GM18498 (cell line): ENCODE measurements at regions not wholly inside any gene's neighbourhood (a gene's known extent, or its start where the extent isn't known, plus 50 kb on each side); places are given as distances from the start of the nearest gene placed in this dataset.
"Not testable (repeated sequence)": the region's sequence is repeated elsewhere in the genome, so short reads cannot be mapped to it uniquely, and the experiment has no call there.

Experiments used
- ATAC-seq: cut with Tn5 transposase; IDR thresholded peaks from one replicate; pipeline ENCODE4 v1.9.1; 2021; ENCODE audit warnings: mild to moderate bottlenecking, moderate library complexity; ENCODE audit not compliant: unreplicated experiment

DNA sequence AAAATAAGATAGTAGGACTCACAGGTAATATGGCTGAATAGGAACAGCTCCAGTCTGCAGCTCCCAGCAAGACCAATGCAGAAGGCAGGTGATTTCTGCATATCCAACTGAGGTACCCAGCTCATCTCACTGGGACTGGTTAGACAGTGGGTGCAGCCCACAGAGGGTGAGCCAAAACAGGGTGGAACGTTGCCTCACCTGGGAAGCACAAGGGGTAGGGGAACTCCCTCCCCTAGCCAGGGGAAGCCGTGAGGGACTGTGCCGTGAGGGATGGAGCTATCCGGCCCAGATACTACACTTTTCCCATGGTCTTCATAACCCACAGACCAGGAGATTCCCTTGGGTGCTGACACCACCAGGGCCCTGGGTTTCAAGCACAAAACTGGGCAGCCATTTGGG is 114.8 kb upstream of the GNAI1 start:
- ATAC-seq = not testable (repeated sequence)

DNA sequence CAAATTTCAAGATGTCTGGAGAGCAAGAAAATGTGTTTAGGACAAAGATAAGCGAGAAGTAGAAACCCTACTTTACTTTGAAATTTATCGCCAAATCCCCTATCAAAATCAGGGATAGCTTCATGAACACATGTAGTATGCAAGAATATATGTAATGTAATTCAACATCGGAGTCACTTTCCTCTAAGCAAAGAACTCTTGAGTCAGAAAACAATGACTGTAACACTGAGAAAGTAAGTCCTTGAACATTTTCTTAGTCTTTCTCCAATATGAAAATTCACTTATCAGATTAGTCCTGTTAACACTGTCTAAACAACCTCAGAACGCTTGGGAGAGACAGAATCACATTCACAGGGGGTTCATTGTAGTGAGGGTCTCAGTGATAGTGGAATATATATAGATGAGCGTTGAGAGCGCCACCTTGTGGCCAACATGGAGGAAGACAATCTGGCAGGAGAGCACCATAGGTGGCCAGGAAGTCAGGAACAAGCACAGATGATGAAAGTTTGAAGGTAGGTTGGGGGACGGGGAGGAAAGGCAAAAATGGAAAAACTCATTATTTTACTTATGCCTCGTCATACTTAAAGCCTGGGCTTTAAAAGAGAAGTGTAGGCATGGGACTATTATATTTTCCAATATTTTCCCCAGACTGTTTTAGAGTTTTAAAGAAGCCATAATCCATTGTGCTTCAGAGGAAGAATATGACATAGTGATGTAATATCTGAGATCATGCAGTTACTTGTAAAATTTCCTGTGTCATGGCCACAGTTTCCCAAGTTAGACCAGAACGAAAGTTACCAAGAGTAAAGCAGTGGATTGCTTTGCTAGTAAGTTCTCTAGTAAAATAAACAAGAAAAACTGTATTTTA is 115.5 kb upstream of the GNAI1 start:
- ATAC-seq = peak; percentile 98

DNA sequence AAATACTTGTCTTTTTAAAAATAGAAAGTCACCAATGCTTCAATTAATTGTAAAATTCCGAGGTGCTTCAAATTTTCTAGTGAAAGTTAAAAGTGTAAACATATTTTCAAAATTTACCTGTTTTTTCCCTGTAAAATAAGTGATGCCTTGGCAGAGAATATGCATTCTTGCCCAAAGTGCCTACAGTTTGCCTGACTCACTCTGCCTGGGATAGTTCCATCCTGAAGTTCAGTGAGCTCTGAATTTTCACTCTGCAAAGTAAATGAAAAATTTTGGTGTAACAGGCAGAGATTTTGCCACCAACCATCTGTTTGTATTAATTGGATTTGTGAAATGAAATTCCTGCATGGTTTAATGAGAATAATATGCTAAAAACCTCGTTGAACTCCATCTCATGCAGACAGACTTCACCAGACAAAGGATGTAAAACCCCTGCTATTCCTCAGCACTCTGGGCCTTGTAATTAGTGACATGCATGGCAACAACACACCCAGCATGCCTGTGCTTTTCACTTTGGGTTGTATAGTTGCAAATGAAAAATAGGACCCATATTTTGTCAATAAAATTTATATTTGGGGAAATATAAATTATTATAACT is 117.4 kb upstream of the GNAI1 start:
- no peak for ATAC-seq

DNA sequence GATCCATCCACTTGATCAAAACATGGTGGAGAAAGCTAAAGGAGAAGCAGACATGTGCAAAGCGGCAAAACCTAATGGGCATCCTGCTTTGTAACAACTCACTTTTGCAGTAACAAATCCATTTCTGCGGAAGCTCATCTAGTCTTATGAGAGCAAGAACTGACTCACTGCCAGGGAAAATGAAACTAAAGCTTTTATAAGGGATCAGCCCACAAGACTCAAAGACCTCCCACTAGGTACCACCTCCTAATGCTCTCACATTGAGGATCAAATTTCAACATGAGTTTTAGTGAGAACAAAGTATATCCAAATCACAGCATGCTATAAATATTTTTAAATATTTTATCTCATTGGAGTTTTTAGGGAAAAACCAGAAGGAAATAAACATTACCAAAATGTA is 120.1 kb upstream of the GNAI1 start:
- ATAC-seq = no peak

DNA sequence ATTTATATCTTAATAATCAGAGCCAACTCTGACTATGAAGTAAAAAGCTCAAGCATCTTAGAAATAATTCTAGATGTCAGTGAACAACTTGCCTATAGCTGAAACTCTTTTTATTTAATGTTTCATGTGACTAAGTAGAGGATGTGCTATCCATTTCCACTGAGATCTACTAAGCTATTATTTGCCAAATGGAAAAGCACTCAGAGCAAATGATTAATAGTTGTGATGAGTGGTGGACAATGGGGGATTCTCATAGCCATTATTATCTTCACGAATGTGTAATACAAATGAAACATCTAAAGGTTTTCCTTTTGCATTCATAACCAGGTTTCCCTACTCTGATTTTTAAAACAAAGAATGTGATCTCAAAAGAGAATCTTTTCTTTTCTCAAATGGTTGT is 126.6 kb upstream of the GNAI1 start:
- no peak for ATAC-seq

DNA sequence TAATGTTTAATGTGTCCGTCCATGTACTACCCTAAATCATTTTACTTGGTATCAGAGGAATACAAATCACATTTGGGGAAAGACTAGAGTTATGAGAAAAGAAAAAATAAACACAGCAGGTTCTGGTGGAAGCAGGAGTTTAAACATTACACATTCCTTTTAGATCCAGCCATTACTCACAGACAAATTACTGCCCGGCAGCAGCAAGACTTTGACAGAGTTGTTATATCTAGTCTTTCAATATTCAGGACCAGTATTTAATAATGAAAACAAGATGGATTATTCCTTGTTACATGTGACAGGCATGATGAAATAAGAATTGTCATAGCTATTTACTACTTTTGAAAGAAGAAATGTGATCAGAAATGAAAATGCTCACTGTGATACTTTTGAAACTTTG is 131.8 kb upstream of the GNAI1 start:
- no peak for ATAC-seq

DNA sequence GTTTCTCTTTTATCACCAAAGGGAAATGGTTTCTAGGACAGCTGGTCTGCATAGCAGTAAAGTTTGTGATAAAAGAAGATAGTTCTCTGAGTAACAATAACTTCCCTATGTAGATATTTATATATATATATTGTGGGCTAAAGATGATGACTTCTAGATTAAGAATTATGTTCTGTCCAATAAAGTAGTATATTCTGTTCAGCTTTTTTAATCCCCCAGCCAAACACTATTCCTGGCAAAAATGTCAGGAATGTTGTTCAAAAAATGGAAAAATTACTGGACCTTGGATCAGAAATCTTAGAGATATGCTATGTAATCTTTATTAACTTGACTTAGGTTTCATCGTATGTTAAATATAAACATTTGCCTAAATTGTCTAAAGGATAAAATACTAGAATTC is 136.3 kb upstream of the GNAI1 start:
- no peak for ATAC-seq

DNA sequence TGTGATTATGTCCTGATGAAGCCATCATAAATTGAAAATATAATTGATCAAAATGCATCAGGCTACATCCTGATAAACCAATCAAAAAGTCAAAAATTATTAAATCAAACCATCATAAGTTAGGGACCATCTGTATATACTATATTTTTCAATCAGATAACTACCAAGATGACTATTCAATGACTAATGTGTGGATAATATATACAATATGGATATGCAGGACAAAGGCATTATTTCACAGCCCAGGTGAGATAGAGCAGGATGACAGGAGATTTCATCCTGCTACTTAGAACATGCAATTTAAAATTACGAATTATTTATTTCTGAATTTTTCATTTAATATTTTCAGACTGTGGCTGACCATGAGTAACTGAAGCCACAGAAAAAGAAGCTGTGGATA is 137.3 kb upstream of the GNAI1 start:
- ATAC-seq = no peak

DNA sequence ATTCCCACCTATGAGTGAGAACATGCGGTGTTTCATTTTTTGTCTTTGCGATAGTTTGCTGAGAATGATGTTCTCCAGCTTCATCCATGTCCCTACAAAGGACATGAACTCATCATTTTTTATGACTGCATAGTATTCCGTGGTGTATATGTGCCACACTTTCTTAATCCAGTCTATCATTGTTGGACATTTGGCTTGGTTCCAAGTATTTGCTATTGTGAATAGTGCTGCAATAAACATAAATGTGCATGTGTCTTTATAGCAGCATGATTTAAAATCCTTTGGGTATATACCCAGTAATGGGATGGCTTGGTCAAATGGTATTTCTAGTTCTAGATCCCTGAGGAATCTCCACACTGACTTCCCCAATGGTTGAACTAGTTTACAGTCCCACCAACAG is 138.9 kb upstream of the GNAI1 start:
- ATAC-seq = not testable (repeated sequence)

DNA sequence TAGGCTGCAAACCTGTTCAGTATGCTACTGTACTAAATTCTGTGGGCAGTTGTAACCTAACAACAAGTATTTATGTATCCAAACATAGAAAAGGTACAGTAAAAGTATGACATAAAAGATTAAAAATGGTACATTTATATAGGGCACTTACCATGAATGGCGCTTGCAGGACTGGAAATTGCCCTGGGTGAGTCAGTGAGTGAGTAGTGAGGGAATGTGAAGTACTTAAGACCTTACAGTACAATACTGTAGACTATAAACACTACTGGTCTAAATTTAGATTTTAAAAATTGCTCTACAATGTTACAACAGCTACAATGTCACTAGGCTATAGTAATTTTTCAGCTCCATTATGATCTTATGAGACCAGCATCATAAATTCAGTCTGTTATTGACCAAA is 146.0 kb upstream of the GNAI1 start:
- no peak for ATAC-seq

DNA sequence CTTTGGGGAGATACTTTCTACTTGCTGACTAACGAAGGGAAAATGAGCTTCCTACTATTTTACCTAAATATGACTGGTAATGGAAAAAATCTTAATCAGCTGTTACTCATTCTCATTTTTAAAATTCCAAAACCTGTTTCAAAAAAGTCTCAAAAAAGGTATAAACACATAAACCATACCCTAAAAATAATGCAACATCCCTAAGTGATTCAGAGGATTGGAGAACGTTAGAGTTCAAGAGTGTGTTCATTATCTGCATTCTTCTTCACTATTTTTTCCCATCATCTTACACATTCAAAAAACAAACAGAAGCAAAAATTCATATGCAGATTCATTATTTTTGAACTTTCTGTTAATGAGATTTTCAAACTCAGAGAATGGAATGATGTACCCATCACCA is 150.4 kb upstream of the GNAI1 start:
- ATAC-seq = no peak

DNA sequence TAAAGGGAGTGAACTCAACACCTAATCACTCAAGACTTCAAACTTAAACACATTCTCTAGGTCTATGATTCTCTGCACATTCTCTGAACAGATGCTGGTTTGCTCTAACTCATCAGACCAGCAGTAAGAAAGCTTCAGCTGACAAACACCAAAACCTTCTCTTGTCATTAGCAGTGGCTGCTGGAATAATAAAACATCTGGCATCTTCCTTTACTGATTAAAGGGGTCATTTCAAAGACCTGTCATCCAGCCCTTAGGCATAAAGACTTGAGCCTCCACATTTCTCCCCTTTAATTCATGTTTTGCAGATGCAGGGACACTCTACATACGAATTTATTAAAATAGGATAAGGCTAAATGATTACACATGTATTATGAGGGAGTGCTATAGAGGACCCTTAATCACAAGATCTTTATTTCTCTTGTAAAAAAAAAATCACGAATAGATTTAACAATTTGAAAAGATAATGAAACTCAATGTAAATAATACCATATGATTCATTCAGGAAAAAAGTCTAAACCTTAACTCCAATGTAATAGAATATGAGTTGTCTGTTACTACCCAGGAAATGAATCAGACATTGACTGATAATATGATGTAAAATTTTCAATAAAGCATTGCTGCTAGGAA is 152.4 kb upstream of the GNAI1 start:
- ATAC-seq = no peak

DNA sequence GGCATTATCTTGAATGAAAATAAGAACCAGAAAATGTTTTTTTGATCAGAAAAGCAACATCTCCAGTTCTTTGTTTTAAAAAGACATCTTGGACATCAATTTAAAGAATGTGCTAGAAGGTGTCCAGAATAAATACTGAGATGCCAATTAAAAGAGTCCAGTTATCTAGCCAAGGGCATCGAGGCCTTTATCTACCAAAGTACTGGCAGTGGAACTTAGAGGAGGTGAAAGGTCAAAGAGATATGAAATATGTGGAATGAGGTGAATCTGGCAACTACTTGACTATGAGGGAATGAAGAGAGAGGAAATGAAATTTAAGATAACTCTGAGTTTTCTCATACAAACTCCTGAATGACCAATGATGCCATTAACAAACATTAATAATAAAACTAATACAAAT is 154.3 kb upstream of the GNAI1 start:
- ATAC-seq = no peak

DNA sequence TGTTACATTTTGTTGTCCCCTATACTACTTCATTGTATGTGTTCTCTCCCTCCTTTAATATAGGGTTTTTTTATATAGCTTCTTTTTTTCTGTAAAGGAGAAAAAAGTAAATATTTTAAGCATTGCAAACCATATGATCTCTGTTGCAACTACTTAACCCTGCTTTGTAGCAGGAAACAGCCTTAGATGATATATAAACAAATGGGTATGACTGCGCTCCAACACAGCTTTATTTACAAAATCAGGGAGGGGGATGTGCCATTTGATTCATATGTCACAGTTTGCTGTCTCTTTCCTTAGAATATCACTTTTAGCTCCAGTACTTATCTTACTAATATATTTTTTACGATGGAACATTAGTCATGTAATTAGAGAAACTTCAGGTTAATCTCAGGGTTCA is 155.2 kb upstream of the GNAI1 start:
- ATAC-seq = no peak

DNA sequence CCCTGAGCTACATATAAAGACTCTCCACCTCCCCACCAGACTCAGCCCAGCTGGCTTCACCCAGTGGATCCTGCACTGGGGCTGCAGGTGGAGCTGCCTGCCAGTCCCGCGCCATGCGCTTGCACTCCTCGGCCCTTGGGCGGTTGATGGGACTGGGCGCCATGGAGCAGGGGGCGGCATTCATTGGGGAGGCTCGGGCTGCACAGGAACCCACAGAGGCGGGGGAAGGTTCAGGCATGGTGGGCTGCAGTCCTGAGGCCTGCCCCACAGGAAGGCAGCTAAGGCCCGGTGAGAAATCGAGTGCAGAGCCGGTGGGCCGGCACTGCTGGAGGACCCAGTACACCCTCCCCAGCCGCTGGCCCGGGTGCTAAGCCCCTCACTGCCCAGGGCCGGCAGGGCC is 157.2 kb upstream of the GNAI1 start:
- no peak for ATAC-seq

DNA sequence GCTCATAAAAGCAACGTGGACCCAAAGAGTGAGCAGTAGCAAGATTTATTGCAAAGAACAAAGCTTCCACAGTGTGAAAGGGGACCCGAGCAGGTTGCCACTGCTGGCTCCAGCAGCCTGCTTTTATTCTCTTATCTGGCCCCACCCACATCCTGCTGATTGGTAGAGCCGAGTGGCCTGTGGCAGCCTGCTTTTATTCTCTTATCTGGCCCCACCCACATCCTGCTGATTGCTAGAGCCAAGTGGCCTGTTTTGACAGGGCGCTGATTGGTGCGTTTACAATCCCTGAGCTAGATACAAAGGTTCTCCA is 158.0 kb upstream of the GNAI1 start:
- ATAC-seq = not testable (repeated sequence)

DNA sequence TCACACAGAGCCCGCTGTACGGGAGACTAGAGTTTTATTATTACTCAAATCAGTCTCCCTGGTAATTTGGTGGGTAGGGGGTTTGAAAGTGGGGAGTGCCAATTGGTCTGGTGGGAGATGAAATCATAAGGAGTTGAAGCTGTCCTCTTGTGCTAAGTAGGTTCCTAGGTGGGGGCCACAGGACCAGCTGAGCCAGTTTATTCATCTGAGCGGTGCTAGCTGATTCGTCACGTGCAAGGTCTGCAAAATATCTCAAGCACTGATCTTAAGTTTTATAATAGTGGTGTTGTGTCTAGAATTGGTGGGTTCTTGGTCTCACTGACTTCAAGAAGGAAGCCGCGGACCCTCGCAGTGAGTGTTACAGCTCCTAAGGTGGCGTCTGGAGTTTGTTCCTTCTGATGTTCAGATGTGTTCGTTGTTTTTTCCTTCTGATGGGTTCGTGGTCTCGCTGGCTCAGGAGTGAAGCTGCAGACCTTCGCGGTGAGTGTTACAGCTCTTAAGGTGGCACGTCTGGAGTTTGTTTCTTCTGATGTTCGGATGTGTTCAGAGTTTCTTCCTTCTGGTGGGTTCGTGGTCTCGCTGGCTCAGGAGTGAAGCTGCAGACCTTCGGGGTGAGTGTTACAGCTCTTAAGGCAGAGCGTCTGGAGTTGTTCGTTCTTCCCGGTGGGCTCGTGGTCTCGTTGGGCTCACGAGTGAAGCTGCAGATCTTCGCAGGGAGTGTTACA is 158.5 kb upstream of the GNAI1 start:
- not testable (repeated sequence) for ATAC-seq

DNA sequence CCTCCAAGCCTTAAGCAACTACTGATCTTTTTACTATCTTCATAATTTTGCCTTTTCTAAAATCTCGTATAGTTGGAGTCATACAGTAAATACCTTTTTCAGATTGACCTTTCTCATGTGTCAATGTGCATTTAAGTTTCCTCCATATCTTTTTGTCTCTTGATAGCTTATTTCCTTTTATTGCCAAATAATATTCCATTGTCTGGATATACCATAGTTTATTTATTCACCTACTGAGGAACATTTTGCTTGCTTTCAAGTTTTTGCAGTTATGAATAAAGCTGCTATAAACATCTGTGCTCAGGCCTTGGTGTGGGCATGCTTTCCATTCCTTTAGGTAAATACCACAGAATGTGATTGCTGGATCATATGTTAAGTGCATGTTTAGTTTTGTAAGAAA is 161.2 kb upstream of the GNAI1 start:
- ATAC-seq = no peak

DNA sequence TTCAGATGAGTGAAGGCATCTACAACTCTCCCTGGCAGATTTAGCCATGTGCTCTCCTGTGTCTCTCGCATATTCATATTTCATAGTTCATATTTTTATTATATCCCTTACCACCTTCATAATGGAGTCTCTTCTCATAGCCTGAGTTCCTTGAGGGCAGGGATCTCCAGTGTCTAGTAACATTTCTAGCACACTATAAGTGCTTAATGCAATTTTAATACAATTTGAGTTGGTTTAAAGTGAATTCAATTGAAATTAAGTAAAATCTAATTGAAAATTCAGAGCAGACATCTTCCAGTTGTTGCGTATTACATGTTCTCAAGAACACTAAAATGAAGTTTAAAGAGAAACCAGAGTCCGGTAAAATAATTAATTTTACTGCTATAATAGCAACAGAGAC is 163.6 kb upstream of the GNAI1 start:
- ATAC-seq = no peak

DNA sequence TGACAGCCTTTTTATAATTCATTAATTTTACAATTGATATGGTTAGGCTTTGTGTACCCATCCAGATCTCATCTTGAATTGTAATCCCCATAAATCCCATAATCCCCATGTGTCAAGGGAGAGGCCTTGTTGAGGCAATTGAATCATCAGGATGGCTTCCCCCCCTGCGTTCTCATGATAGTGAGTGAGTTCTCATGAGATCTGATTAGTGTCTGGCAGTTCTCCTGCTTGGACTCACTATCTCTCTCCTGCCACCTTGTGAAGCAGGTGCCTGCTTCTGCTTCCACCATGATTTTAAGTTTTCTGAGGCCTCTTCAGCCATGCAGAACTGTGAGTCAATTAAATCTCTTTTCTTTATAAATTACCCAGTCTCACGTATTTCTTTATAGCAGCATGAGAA is 165.7 kb upstream of the GNAI1 start:
- ATAC-seq = no peak

DNA sequence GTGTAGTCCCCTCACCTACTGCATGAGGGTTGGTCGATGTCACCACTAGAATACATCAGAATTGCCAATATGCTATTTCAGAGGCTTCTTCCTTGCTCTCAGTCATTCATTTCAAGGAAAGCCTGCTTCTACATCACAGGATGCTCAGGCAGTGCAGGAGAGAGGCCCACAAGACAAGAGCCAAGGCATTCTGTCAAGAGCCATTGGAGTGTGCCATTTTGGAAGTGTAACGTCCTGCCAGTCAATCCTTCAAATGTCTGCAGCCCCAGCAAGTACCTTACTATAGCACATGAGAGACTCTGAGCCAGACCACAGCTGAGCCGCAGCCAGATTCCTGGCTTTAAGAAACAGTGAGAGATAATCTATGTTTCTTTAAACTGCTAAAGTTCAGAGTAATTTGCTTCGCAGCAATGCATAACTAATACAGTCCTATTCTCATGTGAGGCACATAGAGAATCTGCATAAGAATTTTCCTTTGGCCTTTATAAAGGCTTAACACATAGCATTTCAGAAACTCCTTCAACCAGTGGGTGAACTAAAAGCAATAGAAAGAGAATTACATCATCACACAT is 166.5 kb upstream of the GNAI1 start:
- no peak for ATAC-seq
